Heart left ventricle (tissue), 13 donors: ENCODE measurements at regions not wholly inside any gene's neighbourhood (a gene's known extent, or its start where the extent isn't known, plus 50 kb on each side); places are given as distances from the start of the nearest gene placed in this dataset.

Source experiments
- CTCF ChIP-seq, 12 donors: fragments of 200-600 bp; sonication (generic) in 4 of 12; IDR thresholded peaks; one replicate each; pipeline versions ENCODE4 v1.5.0 to v1.8.0; 2018 to 2022; ENCODE audit warnings: antibody characterized with exemption in 12 of 12, mild to moderate bottlenecking in 5 of 12
- POLR2A ChIP-seq, 2 donors: fragments of 450-650 bp; IDR thresholded peaks; one replicate each; pipeline ENCODE4 v1.6.1; 2017; ENCODE audit warnings: antibody characterized with exemption in 2 of 2, mild to moderate bottlenecking in 2 of 2, moderate library complexity in 2 of 2
- donor health status: ischemic (EF 13 %, LVEDD 7.1; RV severe dilation, severe dysfunction).
- donor health status: DM: no; HTN: yes; CAD: no.
- donor health status: DM: no; HTN: no; CAD: no.
- donor health status: ischemic (EF 25% LVEDD 6.9; RV normal size, moderate dysfunction).
- donor health status: ischemic (EF 25% LVEDD 5.7; RV mildly dilated, moderate dysfunction).
- donor health status: ischemic (EF 35%, LVEDD 5.7; RV mildly dilated, moderate dysfunction).
- donor health status: nonischemic (EF 11% LVEDD 7.7; RV severe dilation, severe dysfunction).
- donor health status: DM: yes; HTN: yes; CAD: no.
- donor health status: PGD.
- donor health status: ischemic (EF 29% LVEDD 5.4; RV normal size, mild dysfunction).
- donor health status: nonischemic (EF 23%, LVEDD 6.1; RV moderate dilation, normal function).

GRCh38 chr19:31562966-31563612 is 213.9 kb upstream of the TSHZ3 start:
- no peak for TF ChIP-seq CTCF (IDR thresholded peaks at IDR 0.05)
- TF ChIP-seq POLR2A (IDR thresholded peaks at IDR 0.05) = no peak
